ENCODE measurements at regions not wholly inside any gene's neighbourhood (a gene's known extent, or its start where the extent isn't known, plus 50 kb on each side); places are given as distances from the start of the nearest gene placed in this dataset.
"Not testable (repeated sequence)": the region's sequence is repeated elsewhere in the genome, so short reads cannot be mapped to it uniquely, and the experiment has no call there.

- no peaks in the 10 kb centered on the region for H3K27me3 ChIP-seq (ENCODE audit: control insufficient read depth, insufficient read depth, low read length)
These were observed 283.9 kb downstream of the UBE3D start for GRCh38 chr6:82781620-82782204.

GRCh38 chr6:82783587-82784236 is 281.9 kb downstream of the UBE3D start:
- no peaks in the 10 kb centered on the region for H3K36me3 ChIP-seq (ENCODE audit: control insufficient read depth, low read depth, low read length)
- no peaks in the 10 kb centered on the region for H3K27me3 ChIP-seq (ENCODE audit: control insufficient read depth, insufficient read depth, low read length)
- H3K9me3 ChIP-seq (ENCODE audit: control insufficient read depth, low read depth, low read length): no peaks in the 10 kb centered on the region
- no peaks in the 10 kb centered on the region for H3K4me1 ChIP-seq (ENCODE audit: control insufficient read depth, low read depth, low read length)
- no peak overlapping the region for H3K27ac ChIP-seq (ENCODE audit: low read length)
- no peak overlapping the region for H3K9ac ChIP-seq (ENCODE audit: low read length)
- no peak overlapping the region for H3K4me3 ChIP-seq (ENCODE audit: low read length)

More at GRCh38 chr6:82781620-82782204, 283.9 kb downstream of the UBE3D start:
- Histone ChIP-seq H3K9me3 (ENCODE audit: control insufficient read depth, low read depth, low read length) (no peaks in the 10 kb centered on the region), H3K27ac (ENCODE audit: low read length) (no peak overlapping the region), H3K9ac (ENCODE audit: low read length) (no peak overlapping the region), H3K4me1 (ENCODE audit: control insufficient read depth, low read depth, low read length) (no peaks in the 10 kb centered on the region), H3K36me3 (ENCODE audit: control insufficient read depth, low read depth, low read length) (no peaks in the 10 kb centered on the region), H3K4me3 (ENCODE audit: low read length) (no peak overlapping the region)

- Histone ChIP-seq H3K9me3 (ENCODE audit: control insufficient read depth, low read depth, low read length) (no peaks in the 10 kb centered on the region), H3K9ac (ENCODE audit: low read length) (no peak overlapping the region), H3K4me1 (ENCODE audit: control insufficient read depth, low read depth, low read length) (no peaks in the 10 kb centered on the region), H3K36me3 (ENCODE audit: control insufficient read depth, low read depth, low read length) (no peaks in the 10 kb centered on the region), H3K27ac (ENCODE audit: low read length) (no peak overlapping the region), H3K27me3 (ENCODE audit: control insufficient read depth, insufficient read depth, low read length) (no peaks in the 10 kb centered on the region), H3K4me3 (ENCODE audit: low read length) (no peak overlapping the region)
These were observed 280.4 kb downstream of the UBE3D start for GRCh38 chr6:82785206-82785605.

- H3K36me3 ChIP-seq (ENCODE audit: control insufficient read depth, low read depth, low read length): no peaks in the 10 kb centered on the region
- H3K4me1 ChIP-seq (ENCODE audit: control insufficient read depth, low read depth, low read length): no peaks in the 10 kb centered on the region
- no peaks in the 10 kb centered on the region for H3K9me3 ChIP-seq (ENCODE audit: control insufficient read depth, low read depth, low read length)
- H3K9ac ChIP-seq (ENCODE audit: low read length): no peak overlapping the region
- no peak overlapping the region for H3K27ac ChIP-seq (ENCODE audit: low read length)
- H3K27me3 ChIP-seq (ENCODE audit: control insufficient read depth, insufficient read depth, low read length): no peaks in the 10 kb centered on the region
- no peak overlapping the region for H3K4me3 ChIP-seq (ENCODE audit: low read length)
These were observed 279.4 kb downstream of the UBE3D start for GRCh38 chr6:82786248-82786647.

- Histone ChIP-seq H3K27me3 (ENCODE audit: control insufficient read depth, insufficient read depth, low read length) (no peaks in the 10 kb centered on the region), H3K9ac (ENCODE audit: low read length) (no peak overlapping the region), H3K27ac (ENCODE audit: low read length) (no peak overlapping the region), H3K4me1 (ENCODE audit: control insufficient read depth, low read depth, low read length) (no peaks in the 10 kb centered on the region), H3K36me3 (ENCODE audit: control insufficient read depth, low read depth, low read length) (no peaks in the 10 kb centered on the region), H3K4me3 (ENCODE audit: low read length) (no peak overlapping the region), H3K9me3 (ENCODE audit: control insufficient read depth, low read depth, low read length) (no peaks in the 10 kb centered on the region)
These were observed 269.7 kb downstream of the UBE3D start for GRCh38 chr6:82795940-82796339.

- Histone ChIP-seq H3K27ac (ENCODE audit: low read length) (no peak overlapping the region), H3K9ac (ENCODE audit: low read length) (no peak overlapping the region), H3K4me1 (ENCODE audit: control insufficient read depth, low read depth, low read length) (no peaks in the 10 kb centered on the region), H3K36me3 (ENCODE audit: control insufficient read depth, low read depth, low read length) (no peaks in the 10 kb centered on the region), H3K9me3 (ENCODE audit: control insufficient read depth, low read depth, low read length) (no peaks in the 10 kb centered on the region), H3K4me3 (ENCODE audit: low read length) (no peak overlapping the region), H3K27me3 (ENCODE audit: control insufficient read depth, insufficient read depth, low read length) (no peaks in the 10 kb centered on the region)
These were observed 264.6 kb downstream of the UBE3D start for GRCh38 chr6:82801083-82801482.

GRCh38 chr6:82816243-82816642 is 249.4 kb downstream of the UBE3D start:
- H3K9ac ChIP-seq (ENCODE audit: low read length); H3K4me3 ChIP-seq (ENCODE audit: low read length); H3K27me3 ChIP-seq (ENCODE audit: control insufficient read depth, insufficient read depth, low read length); H3K4me1 ChIP-seq (ENCODE audit: control insufficient read depth, low read depth, low read length); H3K27ac ChIP-seq (ENCODE audit: low read length); H3K9me3 ChIP-seq (ENCODE audit: control insufficient read depth, low read depth, low read length); H3K36me3 ChIP-seq (ENCODE audit: control insufficient read depth, low read depth, low read length): not testable (repeated sequence)

GRCh38 chr6:82818727-82819126 is 246.9 kb downstream of the UBE3D start:
- no peak overlapping the region for H3K4me3 ChIP-seq (ENCODE audit: low read length)
- no peak overlapping the region for H3K9ac ChIP-seq (ENCODE audit: low read length)
- no peak overlapping the region for H3K27ac ChIP-seq (ENCODE audit: low read length)
- no peaks in the 10 kb centered on the region for H3K4me1 ChIP-seq (ENCODE audit: control insufficient read depth, low read depth, low read length)
- no peaks in the 10 kb centered on the region for H3K36me3 ChIP-seq (ENCODE audit: control insufficient read depth, low read depth, low read length)
- no peaks in the 10 kb centered on the region for H3K9me3 ChIP-seq (ENCODE audit: control insufficient read depth, low read depth, low read length)
- H3K27me3 ChIP-seq (ENCODE audit: control insufficient read depth, insufficient read depth, low read length): no peaks in the 10 kb centered on the region

- Histone ChIP-seq H3K4me1 (ENCODE audit: control insufficient read depth, low read depth, low read length) (no peaks in the 10 kb centered on the region), H3K27ac (ENCODE audit: low read length) (no peak overlapping the region), H3K27me3 (ENCODE audit: control insufficient read depth, insufficient read depth, low read length) (no peaks in the 10 kb centered on the region), H3K9me3 (ENCODE audit: control insufficient read depth, low read depth, low read length) (no peaks in the 10 kb centered on the region), H3K9ac (ENCODE audit: low read length) (no peak overlapping the region), H3K36me3 (ENCODE audit: control insufficient read depth, low read depth, low read length) (no peaks in the 10 kb centered on the region), H3K4me3 (ENCODE audit: low read length) (no peak overlapping the region)
These were observed 242.3 kb downstream of the UBE3D start for GRCh38 chr6:82823361-82823760.

GRCh38 chr6:82832811-82833210 is 232.8 kb downstream of the UBE3D start:
- H3K4me1 ChIP-seq (ENCODE audit: control insufficient read depth, low read depth, low read length): no peaks in the 10 kb centered on the region
- no peak overlapping the region for H3K9ac ChIP-seq (ENCODE audit: low read length)
- no peaks in the 10 kb centered on the region for H3K36me3 ChIP-seq (ENCODE audit: control insufficient read depth, low read depth, low read length)
- no peak overlapping the region for H3K4me3 ChIP-seq (ENCODE audit: low read length)
- no peaks in the 10 kb centered on the region for H3K9me3 ChIP-seq (ENCODE audit: control insufficient read depth, low read depth, low read length)
- H3K27me3 ChIP-seq (ENCODE audit: control insufficient read depth, insufficient read depth, low read length): no peaks in the 10 kb centered on the region
- no peak overlapping the region for H3K27ac ChIP-seq (ENCODE audit: low read length)

GRCh38 chr6:82833481-82833880 is 232.2 kb downstream of the UBE3D start:
- Histone ChIP-seq H3K4me3 (ENCODE audit: low read length) (no peak overlapping the region), H3K4me1 (ENCODE audit: control insufficient read depth, low read depth, low read length) (no peaks in the 10 kb centered on the region), H3K9ac (ENCODE audit: low read length) (no peak overlapping the region), H3K36me3 (ENCODE audit: control insufficient read depth, low read depth, low read length) (no peaks in the 10 kb centered on the region), H3K27ac (ENCODE audit: low read length) (no peak overlapping the region), H3K9me3 (ENCODE audit: control insufficient read depth, low read depth, low read length) (no peaks in the 10 kb centered on the region), H3K27me3 (ENCODE audit: control insufficient read depth, insufficient read depth, low read length) (no peaks in the 10 kb centered on the region)

GRCh38 chr6:82836022-82836575 is 229.5 kb downstream of the UBE3D start:
- Histone ChIP-seq H3K27ac (ENCODE audit: low read length) (no peak overlapping the region), H3K4me3 (ENCODE audit: low read length) (no peak overlapping the region), H3K9ac (ENCODE audit: low read length) (no peak overlapping the region), H3K27me3 (ENCODE audit: control insufficient read depth, insufficient read depth, low read length) (no peaks in the 10 kb centered on the region), H3K9me3 (ENCODE audit: control insufficient read depth, low read depth, low read length) (no peaks in the 10 kb centered on the region), H3K36me3 (ENCODE audit: control insufficient read depth, low read depth, low read length) (no peaks in the 10 kb centered on the region), H3K4me1 (ENCODE audit: control insufficient read depth, low read depth, low read length) (no peaks in the 10 kb centered on the region)
